H1 (cell line): ENCODE measurements at regions not wholly inside any gene's neighbourhood (a gene's known extent, or its start where the extent isn't known, plus 50 kb on each side); places are given as distances from the start of the nearest gene placed in this dataset.

Experiments
- CTCF ChIA-PET: fragments of 300-600 bp; sonication (Branson Sonifier 250); formaldehyde crosslinking; loops from one replicate; lab custom pipeline; 2021; ENCODE audit not compliant: partially characterized antibody; lab: Charles Lee
- POLR2A ChIA-PET: fragments of 300-600 bp; sonication (Branson Sonifier 250); formaldehyde crosslinking; loops from one replicate; lab custom pipeline; 2021; ENCODE audit warnings: inconsistent platforms; ENCODE audit not compliant: partially characterized antibody; lab: Charles Lee
- DNase-seq, 2 experiments: peaks; one replicate each; pipeline versions ENCODE4 v3.0.0 to v3.0.0-alpha.2; 2010 to 2022; ENCODE audit warnings: low spot score in 2 of 2, low read depth in 1 of 2, mixed read lengths in 1 of 2
- FAIRE-seq: peaks from 2 replicates; lab custom pipeline; 2011; peaks lifted over from hg19 to GRCh38; lab: Jason Lieb, UNC
- H2AFZ ChIP-seq: 2 replicates; pipeline ENCODE4 v1.8.1; 2012; ENCODE audit warnings: low read length, inconsistent platforms
- H2AK5ac ChIP-seq: 2 replicates; pipeline ENCODE4 v1.6.1; 2013; ENCODE audit warnings: low read depth, low read length
- H2BK120ac ChIP-seq: replicated peaks from 2 replicates; pipeline ENCODE3; 2013; ENCODE audit warnings: low read depth, low read length, inconsistent platforms
- H2BK12ac ChIP-seq: 2 replicates; pipeline ENCODE4 v1.6.1; 2013; ENCODE audit warnings: low read depth, low read length
- H2BK15ac ChIP-seq: 2 replicates; pipeline ENCODE4 v1.6.1; 2013; ENCODE audit warnings: low read length
- H2BK20ac ChIP-seq: 2 replicates; pipeline ENCODE4 v1.6.1; 2013; ENCODE audit warnings: low read length
- H2BK5ac ChIP-seq: 2 replicates; pipeline ENCODE4 v1.6.1; 2013; ENCODE audit warnings: low read depth, low read length
- H3K14ac ChIP-seq: 2 replicates; pipeline ENCODE4 v1.6.1; 2013; ENCODE audit warnings: inconsistent platforms; ENCODE audit not compliant: insufficient read length
- H3K18ac ChIP-seq: 2 replicates; pipeline ENCODE4 v1.6.1; 2013; ENCODE audit warnings: low read length; ENCODE audit errors: extremely low read depth
- H3K23ac ChIP-seq: 2 replicates; pipeline ENCODE4 v1.6.1; 2013; ENCODE audit warnings: inconsistent platforms; ENCODE audit not compliant: insufficient read length
- H3K23me2 ChIP-seq: 2 replicates; pipeline ENCODE4 v1.6.1; 2013; ENCODE audit warnings: low read depth, low read length
- H3K27ac ChIP-seq: 2 replicates; pipeline ENCODE4 v1.6.1; 2011; ENCODE audit warnings: low read depth, low read length, inconsistent platforms
- H3K27me3 ChIP-seq, 4 experiments: replicated peaks in 1 of 4; 1 replicate in 1 of 4; 2 replicates in 3 of 4; pipeline versions ENCODE4 v1.6.1 to v1.8.1; 2011 to 2013; ENCODE audit warnings: low read length in 3 of 4, mild to moderate bottlenecking in 3 of 4, inconsistent platforms in 2 of 4, mixed read lengths in 2 of 4, moderate library complexity in 1 of 4; ENCODE audit not compliant: control insufficient read depth in 3 of 4, insufficient read depth in 3 of 4; ENCODE audit errors: extremely low read depth in 1 of 4
- H3K36me3 ChIP-seq, 4 experiments: 2 replicates each; pipeline versions ENCODE4 v1.6.1 to v1.8.1; 2011 to 2013; ENCODE audit warnings: mild to moderate bottlenecking in 4 of 4, low read length in 3 of 4, moderate library complexity in 2 of 4, control low read depth in 1 of 4, inconsistent platforms in 1 of 4; ENCODE audit not compliant: insufficient read depth in 4 of 4, control insufficient read depth in 2 of 4
- H3K4ac ChIP-seq: replicated peaks from 2 replicates; pipeline ENCODE3; 2013; ENCODE audit warnings: low read length, low read depth, mixed read lengths, inconsistent platforms; ENCODE audit not compliant: insufficient read length
- H3K4me1 ChIP-seq, 4 experiments: replicated peaks in 1 of 4; 1 replicate in 1 of 4; 2 replicates in 3 of 4; pipeline versions ENCODE4 v1.6.1 to v1.8.1; 2011 to 2013; ENCODE audit warnings: low read length in 3 of 4, inconsistent platforms in 2 of 4, mixed read lengths in 1 of 4; ENCODE audit not compliant: insufficient read depth in 4 of 4, control insufficient read depth in 3 of 4
- H3K4me2 ChIP-seq, 2 experiments: 2 replicates each; pipeline versions ENCODE4 v1.6.1 to v1.8.1; 2011 to 2013; ENCODE audit warnings: low read depth in 2 of 2, low read length in 2 of 2, control low read depth in 1 of 2, inconsistent platforms in 1 of 2, mild to moderate bottlenecking in 1 of 2; ENCODE audit not compliant: insufficient read depth in 1 of 2
- H3K4me3 ChIP-seq, 4 experiments: fragments of 200-600, 300-600 bp in 1 of 4; sonication (generic), shearing (Covaris generic), sonication (Bioruptor Twin) in 1 of 4; 2 replicates each; pipeline versions ENCODE4 v1.5.1 to v1.8.1; 2011 to 2016; ENCODE audit warnings: low read length in 4 of 4, low read depth in 3 of 4, control low read depth in 2 of 4, inconsistent platforms in 2 of 4, mild to moderate bottlenecking in 2 of 4, mixed read lengths in 1 of 4, moderate library complexity in 1 of 4; ENCODE audit not compliant: insufficient read depth in 2 of 4; ENCODE audit errors: extremely low read depth in 1 of 4
- H3K56ac ChIP-seq: replicated peaks from 2 replicates; pipeline ENCODE3; 2013; ENCODE audit warnings: low read depth, mild to moderate bottlenecking, mixed read lengths, low read length, inconsistent platforms; ENCODE audit not compliant: insufficient read length
- H3K79me1 ChIP-seq: 2 replicates; pipeline ENCODE4 v1.6.1; 2013; ENCODE audit warnings: low read depth, low read length, control low read depth
- H3K79me2 ChIP-seq, 2 experiments: 2 replicates each; pipeline versions ENCODE4 v1.6.1 to v1.8.1; 2012 to 2013; ENCODE audit warnings: low read length in 2 of 2, mild to moderate bottlenecking in 2 of 2, inconsistent platforms in 1 of 2; ENCODE audit not compliant: insufficient read depth in 2 of 2, control insufficient read depth in 1 of 2
- H3K9ac ChIP-seq, 4 experiments: replicated peaks in 1 of 4; 1 replicate in 1 of 4; 2 replicates in 3 of 4; pipeline versions ENCODE4 v1.6.1 to v1.8.1; 2011 to 2013; ENCODE audit warnings: low read depth in 3 of 4, low read length in 3 of 4, control low read depth in 2 of 4, mild to moderate bottlenecking in 2 of 4, moderate library complexity in 2 of 4, inconsistent platforms in 1 of 4; ENCODE audit errors: extremely low read depth in 1 of 4
- H3K9me3 ChIP-seq, 2 experiments: 2 replicates each; pipeline versions ENCODE4 v1.6.1 to v1.8.1; 2012 to 2013; ENCODE audit warnings: mild to moderate bottlenecking in 2 of 2, moderate library complexity in 2 of 2, control low read depth in 1 of 2, inconsistent platforms in 1 of 2, low read depth in 1 of 2, low read length in 1 of 2, mixed read lengths in 1 of 2; ENCODE audit not compliant: insufficient read depth in 2 of 2
- H4K20me1 ChIP-seq, 2 experiments: replicated peaks in 1 of 2; 2 replicates each; pipeline versions ENCODE3 to v1.8.1; 2011 to 2013; ENCODE audit warnings: inconsistent platforms in 2 of 2, low read length in 2 of 2, mild to moderate bottlenecking in 1 of 2; ENCODE audit not compliant: insufficient read depth in 2 of 2, control insufficient read depth in 1 of 2
- H4K5ac ChIP-seq: 2 replicates; pipeline ENCODE4 v1.6.1; 2013; ENCODE audit warnings: low read length, low read depth, mixed read lengths, inconsistent platforms; ENCODE audit not compliant: insufficient read length
- H4K8ac ChIP-seq: 2 replicates; pipeline ENCODE4 v1.8.0; 2013; ENCODE audit warnings: mild to moderate bottlenecking, moderate library complexity, low read length, inconsistent platforms; ENCODE audit not compliant: insufficient read depth; ENCODE audit errors: extremely low read depth
- H4K91ac ChIP-seq: replicated peaks from 2 replicates; pipeline ENCODE3; 2013; ENCODE audit warnings: low read length, mixed read lengths, inconsistent platforms; ENCODE audit not compliant: insufficient read length
- TEAD4 ChIP-seq: IDR thresholded peaks from 2 replicates; pipeline ENCODE4 v1.6.1; 2012; ENCODE audit warnings: low read depth, low read length, inconsistent platforms, mixed read lengths
- WGBS, 2 experiments: shearing (Covaris generic) in 1 of 2; methylation state at CpG; one replicate each; pipeline versions ENCODE4 v1.1.6 to v1.1.7; 2013 to 2015; ENCODE audit warnings: low lambda C conversion rate in 2 of 2, mixed read lengths in 2 of 2, inconsistent platforms in 1 of 2, low coverage in 1 of 2, missing lambda C conversion rate in 1 of 2; ENCODE audit not compliant: insufficient replicate concordance in 2 of 2, insufficient coverage in 1 of 2, insufficient read length in 1 of 2; ENCODE audit errors: extremely low coverage in 1 of 2, missing lambda C conversion rate in 1 of 2; 5-methylcytosine and 5-hydroxymethylcytosine counted together

GRCh38 chr3:8204853-8205650, 296.6 kb upstream of the LMCD1 start:
- Histone ChIP-seq H3K79me1 (no peaks in the 10 kb centered on the region), H3K4me2 (no peak overlapping the region)
- no peak for FAIRE-seq

More at GRCh38 chr3:8204853-8205650, 296.6 kb upstream of the LMCD1 start:
- Histone ChIP-seq H2AFZ (no peak overlapping the region), H4K8ac (no peak overlapping the region), H3K27ac (no peak overlapping the region)
- no peak for TF ChIP-seq TEAD4
- TF ChIP-seq, all 59 proteins: peak for 0
- Histone ChIP-seq H2BK20ac (no peak overlapping the region), H4K20me1 (no peaks in the 10 kb centered on the region), H2BK15ac (no peak overlapping the region), H3K27me3 (peaks cover 0 to 1% (median 0%) of the 10 kb centered on the region in 4 experiments; a peak in 1 of 7 replicates), H2BK120ac (no peak overlapping the region), H2BK12ac (no peak overlapping the region), H4K91ac (no peak overlapping the region), H3K9me3 (no peaks in the 10 kb centered on the region), H3K14ac (no peak overlapping the region), H3K79me2 (no peaks in the 10 kb centered on the region), H3K36me3 (no peaks in the 10 kb centered on the region; a peak in 1 of 8 replicates), H3K56ac (no peak overlapping the region), H3K4ac (no peak overlapping the region), H3K4me1 (0 out of 7 replicates have a peak, but pooled peaks cover 0 to 2% (median 0%) of the 10 kb centered on the region in 4 experiments), H2AK5ac (no peak overlapping the region), H3K23ac (no peak overlapping the region), H3K18ac (no peak overlapping the region), H4K5ac (no peak overlapping the region), H3K4me3 (no peak overlapping the region), H2BK5ac (no peak overlapping the region), H3K9ac (no peak overlapping the region), H3K23me2 (no peaks in the 10 kb centered on the region)
- whole genome bisulfite sequencing, 2 experiments: 96% methylated on average over 5 of the region's 5 CpGs; no CpG with 5 or more reads in 1 of the 2 experiments
- ChIA-PET POLR2A (no interaction called here), CTCF (no interaction called here)
- DNase-seq: no peak
